ENCODE measurements at regions not wholly inside any gene's neighbourhood (a gene's known extent, or its start where the extent isn't known, plus 50 kb on each side); places are given as distances from the start of the nearest gene placed in this dataset.
"Not testable (repeated sequence)": the region's sequence is repeated elsewhere in the genome, so short reads cannot be mapped to it uniquely, and the experiment has no call there.

DNA sequence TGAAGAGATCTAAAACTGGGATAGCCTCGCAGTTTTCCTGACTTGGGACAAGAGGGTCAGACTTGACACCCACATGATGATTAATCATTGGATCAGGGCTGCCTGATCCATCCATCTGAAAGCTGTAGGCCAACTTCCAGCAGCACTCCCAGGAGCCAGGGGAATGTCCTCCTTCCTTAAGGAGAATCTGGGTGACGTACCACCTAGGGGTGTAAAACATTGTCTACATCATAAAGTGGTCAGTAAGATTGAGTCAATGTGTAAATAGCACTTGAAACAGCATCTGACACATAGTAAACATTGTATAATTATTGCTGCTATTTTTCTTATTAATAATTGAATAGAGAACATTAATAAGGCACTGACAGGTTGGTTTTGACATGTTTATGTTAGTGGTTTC is 392.8 kb downstream of the JRKL start:
- DNase-seq = no peak

DNA sequence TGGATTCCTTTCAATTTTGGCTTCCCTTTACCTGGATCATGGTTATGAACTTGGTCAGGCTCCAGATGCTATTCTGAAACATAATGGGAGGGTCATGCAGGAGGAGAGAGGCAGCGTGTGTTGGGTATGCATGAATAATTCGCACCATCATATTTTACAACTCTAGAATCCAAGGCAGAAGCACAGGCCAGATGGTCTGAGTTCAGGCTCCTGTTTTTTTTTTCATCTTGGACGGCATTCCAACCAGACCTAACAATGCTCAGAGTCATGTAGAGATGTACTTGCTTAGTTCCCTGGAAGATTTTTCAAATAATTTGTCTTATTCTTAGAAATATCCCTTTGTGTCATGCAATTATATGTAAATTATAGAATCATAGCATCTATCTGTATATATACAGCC is 393.5 kb downstream of the JRKL start:
- no peak for DNase-seq

DNA sequence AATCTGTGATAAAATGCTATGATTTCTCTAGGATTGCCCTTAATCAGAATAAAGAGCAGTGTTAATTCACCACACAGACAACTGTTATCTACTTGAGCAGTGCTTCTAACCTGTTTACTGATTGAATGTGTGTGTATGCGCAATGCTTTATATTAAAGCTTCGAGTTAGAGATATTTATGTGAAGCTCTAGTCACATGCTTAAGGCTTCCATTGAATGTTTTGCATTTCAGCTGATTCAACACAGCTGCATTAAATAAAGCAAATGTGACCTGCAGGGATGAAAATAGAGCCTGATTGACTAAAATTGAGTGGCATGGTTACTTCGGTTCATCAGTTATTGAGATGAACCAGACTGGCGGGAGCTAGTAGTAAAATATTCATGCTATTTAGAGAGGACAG is 395.3 kb downstream of the JRKL start:
- no peak for DNase-seq

DNA sequence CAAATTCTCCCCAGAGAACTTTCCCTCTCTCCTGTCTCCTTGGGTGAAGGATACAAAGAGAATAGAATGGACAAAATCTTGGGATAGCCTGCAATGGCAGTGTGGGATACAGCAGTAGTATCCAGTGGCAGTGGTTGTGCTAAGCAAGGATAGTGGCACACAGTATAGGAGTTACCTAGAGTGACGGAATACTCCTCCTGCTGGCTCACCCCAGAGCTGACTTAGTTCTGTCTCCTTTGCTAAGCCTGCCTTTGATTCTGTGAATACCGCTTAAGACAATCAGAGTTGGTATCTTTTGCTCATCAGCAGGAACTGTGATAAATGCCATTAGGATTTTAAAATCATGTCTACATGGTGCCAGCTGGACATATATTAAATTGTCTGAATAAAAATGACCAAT is 404.3 kb downstream of the JRKL start:
- DNase-seq = no peak

DNA sequence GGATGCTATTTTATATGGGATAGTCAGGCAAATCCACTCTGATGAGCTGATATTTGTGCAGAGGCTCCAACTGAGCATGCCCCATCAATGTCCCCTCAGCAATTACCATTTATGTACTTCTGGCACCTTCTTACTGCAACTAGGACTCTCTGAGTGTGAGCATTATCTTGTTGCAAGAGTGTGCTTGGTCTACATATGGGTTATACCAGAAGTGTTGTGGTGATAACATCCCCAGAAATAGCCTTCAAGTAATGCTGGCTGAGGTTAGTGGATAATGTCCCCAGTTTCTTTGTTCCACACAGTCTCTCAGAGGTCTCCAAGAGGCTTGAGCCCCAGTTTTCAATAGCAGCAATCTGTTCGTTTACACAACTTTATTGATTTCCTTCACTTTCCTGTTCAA is 408.6 kb downstream of the JRKL start:
- no peak for DNase-seq

DNA sequence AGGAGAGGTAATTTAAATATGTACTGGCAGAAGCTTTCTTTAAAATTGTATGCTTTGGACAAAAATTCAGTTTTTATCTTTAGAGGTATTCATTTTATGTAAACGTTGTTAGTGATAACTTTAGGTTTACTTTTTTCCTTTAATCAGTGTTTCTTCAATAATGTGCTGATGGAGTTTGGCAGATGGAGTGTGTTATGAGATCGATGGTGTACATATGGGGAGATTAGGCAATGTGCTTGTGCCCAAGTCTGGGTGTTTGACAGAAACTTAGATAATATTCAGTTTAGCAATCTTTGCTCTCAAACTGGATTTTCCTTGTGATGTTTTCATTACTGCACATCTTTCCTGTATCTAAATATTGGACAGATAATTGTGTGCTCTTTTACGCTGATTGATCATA is 425.4 kb downstream of the JRKL start:
- DNase-seq = no peak

DNA sequence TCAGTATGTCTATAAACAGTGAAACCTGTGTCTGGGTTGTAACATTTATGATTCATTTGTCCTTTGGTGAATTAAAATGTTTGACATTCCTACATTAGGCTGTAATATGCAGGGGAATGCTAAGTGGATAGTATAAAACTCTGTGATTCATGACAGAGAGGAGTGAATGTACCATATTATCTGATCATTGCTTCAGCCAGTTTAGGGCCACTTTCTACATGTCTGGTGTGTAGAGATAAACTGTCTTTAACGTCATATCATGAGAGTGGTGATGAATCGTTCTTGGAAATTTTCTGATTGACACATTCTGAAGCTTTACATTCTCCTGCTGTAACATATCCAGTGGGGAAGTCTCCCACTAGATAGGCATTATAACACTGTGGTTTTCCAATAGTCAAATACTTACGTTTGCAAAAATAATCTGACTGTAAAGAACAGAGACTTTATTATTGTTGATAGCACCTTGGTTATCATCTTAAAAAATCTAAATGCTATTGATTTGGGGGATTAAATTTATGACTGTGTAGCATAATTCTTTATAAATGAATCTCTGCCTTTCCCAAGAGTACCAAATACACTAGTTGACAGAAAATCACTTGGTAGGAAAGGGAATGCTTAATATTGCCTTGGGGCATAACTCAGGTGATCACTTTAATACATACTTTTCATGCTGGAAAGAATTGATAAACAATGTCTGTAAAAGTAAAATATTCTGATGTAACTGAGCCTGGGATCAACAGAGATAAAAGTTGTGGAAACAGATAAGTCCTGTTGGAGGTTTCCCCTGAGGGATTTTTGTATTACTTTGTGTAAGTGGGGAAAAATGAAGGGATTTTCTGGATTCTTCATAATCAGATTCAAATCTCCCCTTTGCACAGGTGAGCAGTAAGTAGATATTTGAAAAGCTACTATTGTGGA is 427.9 kb downstream of the JRKL start:
- DNase-seq = no peak

DNA sequence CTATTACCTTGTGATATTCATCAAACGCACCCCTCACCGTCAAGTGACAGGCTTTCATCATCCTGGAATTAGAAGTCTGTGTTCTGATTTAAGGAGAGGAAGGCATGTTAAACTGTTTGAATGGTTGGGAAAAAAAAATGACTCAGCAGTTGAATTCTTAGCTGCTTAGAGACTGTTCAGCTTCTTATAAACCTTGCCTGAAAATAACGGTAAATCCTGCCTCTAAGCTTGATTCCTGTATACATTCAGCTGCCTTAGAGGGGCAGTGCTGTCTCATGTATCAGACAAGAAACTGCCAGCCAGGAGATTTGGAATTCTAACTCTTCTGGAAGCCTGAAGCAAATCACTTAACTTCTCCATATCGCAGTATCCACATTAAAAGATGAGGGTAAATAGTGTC is 437.4 kb downstream of the JRKL start:
- no peak for DNase-seq

DNA sequence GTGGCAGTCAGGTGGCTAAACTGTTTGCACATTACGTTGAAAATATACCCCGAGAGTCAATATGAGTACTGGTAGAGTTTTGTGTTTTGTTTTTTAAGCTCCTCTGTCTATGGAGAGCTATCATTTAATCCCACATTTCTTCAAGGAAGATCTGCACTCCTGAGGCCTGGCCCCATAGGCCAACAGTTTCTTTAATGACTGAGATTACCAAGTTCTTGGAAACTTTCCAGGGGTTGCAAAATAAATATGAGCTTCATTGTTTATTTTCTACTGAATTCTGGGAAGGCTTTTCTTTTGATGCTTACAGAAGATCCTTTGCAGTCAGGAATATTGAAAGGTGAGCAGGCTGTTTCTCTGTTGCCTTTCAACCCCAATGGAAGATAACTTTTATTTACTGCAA is 452.0 kb downstream of the JRKL start:
- no peak for DNase-seq

DNA sequence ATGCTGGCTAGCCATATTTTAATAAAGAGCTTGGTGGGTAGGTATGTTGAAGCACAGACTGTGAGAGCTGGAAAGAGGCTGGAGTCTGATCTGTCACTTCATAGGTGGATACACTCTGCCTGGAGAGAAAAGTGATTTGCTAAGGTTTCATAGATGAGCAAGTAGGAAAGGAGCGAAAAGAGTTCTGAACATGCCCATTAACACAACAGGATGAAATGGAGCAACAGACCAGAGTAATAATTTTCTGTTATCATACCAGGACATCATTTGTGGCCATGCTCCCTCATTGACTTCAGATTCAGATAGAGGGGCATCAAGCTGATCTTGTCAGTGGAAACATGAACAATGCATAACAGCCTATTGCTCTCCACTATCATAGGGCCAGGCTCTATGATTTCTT is 452.9 kb downstream of the JRKL start:
- DNase-seq = no peak

DNA sequence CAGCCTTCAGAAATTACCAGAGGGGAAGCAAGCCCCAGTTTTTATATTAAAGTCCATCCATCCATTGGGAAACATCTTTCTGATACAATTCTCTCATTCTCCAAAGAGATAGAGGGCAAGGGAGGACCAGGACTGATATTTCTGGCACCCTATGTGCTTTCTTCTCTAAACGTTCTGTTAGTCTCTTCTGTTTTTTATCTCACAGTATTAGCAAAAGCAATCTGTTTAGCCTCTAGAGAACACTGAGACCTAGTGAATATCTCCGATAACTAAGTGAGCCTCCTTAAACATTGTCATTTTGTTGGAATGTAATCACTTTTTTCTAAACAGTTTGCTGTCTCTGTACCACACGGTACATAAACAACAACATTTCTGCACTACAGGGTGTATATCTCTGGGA is 464.6 kb downstream of the JRKL start:
- DNase-seq = no peak

DNA sequence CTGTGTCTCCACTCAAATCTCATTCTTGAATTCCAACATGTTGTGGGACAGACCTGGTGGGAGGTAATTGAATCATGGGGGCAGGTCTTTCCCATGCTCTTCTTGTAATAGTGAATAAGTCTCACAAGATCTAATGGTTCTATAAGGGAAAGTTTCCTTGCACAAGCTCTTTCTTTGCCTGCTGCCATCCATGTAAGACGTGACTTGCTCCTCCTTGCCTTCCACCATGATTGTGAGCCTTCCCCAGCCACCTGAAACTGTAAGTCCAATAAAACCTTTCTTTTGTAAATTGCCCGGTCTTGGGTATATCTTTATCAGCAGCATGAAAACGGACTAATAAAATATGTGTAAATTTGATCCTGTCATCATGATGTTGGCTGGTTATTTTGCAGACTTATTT is 471.9 kb downstream of the JRKL start:
- not testable (repeated sequence) for DNase-seq

DNA sequence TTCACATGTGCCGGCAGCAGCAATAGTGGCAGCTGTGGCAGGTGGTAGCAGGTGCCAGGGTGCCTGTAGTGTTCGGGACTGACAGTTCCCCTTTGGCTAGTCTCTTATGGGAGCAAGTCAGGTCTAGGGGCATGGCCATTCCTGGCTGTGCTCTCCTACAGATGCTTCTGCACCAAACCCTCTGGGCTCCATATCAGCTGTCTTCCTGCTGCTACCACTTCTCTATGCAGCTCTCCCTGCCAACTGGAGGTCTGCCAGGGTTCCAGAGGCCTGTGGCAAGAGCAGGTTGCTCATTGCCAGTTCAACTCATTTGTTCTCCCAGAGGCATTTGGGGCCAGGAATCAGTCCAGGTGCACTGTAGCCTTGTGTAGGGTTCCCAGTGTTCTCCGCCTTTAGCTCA is 473.7 kb downstream of the JRKL start:
- DNase-seq = no peak

DNA sequence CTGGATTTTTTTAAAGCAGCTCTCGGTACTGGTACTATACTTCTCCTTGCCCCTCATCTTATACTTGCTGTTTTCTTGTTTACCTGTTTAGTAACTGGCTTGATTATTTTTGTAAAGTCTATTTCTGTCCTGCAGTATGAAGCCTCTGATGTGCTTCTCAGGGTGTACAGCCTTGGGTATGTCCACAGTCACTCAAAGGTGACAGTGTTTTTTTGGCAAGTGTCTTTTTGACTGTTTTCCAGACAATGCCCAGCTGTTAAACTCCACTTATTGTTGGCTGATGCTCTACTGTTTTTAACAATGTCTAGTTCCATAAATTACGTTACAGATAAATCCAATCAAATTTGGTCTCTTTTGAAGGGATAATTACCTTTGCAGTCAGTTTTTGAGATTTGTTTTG is 475.2 kb downstream of the JRKL start:
- no peak for DNase-seq

DNA sequence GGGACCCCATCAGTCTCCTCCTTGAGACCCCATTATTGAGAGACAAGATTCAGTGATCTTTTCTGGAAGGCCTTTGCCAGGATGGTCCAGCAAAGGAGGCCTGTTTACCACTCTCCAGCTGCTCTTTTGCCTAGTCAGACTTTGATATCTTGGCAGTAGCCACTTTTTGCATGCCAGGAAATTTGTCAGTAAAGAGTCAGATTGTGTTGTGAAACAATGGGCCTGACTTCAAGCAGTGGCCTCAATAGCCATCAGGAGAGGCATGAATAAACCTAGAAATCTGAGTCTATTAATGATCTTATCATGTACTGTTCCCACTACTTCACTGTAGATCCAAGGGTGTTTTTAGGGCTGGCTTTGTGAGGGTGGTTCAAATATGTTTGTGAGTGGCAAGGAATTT is 479.4 kb downstream of the JRKL start:
- no peak for DNase-seq

DNA sequence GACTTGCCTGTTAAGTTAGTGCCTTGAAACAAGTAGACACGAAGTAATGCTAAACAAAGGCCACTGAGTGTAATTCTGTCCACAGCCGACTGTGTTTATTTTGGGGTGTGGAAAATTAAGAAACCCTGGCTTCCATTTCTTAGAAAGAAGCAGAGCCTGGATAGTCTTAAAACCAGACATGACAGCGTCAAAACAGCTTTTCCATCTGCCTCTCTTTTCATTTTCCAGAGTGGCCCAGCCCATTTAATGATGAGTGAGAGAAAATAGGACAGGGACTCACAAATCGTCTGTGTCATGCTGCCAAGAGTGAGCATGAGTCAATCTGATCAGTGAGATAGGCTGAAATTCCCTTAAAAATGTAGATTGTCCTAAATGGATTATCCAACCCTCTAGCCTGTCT is 485.9 kb downstream of the JRKL start:
- peak; percentile 0 for DNase-seq

DNA sequence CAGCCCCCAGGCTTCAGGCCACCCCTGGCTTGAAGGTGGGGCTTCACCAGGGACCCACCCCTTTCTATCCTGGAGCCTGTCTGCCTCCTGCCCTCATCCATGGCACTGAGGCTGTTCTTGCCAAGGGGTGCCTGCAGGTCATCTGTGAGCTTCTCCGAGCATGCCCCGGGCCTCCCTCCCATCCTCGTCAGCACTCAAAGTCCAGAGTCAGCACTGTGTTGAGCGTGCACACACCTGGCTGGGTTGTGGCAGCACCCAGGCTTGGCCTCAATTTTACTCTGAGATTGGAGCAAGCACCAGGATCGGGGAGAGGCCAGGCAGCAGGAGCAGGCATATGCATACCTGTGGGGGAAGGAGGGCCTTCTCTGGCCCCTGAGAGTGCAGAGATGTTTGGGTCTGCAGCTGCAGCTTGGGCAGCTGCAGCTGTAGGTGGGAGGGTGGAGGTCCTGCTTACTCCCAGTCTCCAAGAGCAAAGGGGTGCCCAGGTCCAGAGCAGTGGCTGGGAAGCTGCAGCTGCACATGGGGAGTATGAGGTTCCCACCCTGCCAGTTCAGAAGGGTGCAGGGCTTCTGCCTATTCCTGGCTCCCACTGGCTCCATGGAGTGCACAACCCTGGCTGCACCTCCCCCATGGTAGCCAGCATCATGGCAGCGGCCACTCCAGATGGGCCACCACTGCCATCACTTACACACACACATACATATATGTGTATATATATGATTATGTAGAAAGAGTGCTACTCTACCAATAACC is 488.7 kb downstream of the JRKL start:
- DNase-seq = no peak

DNA sequence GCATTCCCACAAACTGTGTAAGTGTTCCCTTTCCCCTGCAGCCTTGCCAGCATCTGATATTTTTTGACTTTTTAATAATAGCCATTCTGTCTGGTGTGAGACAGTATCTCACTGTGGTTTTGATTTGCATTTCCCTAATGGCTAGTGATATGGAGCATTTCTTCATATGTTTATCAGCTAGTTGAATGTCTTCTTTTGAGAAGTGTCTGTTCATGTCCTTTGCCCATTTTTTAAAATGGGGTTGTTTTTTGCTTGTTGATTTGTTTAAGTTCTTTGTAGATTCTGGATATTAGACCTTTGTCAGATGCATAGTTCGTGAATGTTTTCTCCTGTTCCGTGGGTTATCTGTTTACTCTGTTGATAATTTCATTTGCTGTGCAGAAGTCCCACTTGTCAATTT is 492.8 kb downstream of the JRKL start:
- DNase-seq = not testable (repeated sequence)

DNA sequence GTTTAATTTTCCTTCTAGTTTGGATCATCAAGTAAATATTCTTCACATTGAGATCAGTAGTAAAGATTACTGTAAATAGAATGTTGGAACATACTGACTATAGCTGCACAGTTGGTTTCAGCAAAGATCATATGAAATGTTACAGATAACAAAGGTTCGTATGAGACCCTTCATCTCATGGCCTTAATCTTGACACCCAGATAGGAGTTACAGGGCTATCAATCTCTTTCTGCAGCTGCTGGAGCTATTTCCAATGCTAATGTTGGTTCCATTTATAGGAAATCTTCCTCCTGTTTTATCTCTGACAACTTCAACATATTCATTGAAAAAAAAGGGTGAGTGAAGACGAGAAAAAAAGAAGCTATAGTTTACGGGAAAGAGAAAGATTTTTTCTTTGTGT is 495.6 kb downstream of the JRKL start:
- no peak for DNase-seq

DNA sequence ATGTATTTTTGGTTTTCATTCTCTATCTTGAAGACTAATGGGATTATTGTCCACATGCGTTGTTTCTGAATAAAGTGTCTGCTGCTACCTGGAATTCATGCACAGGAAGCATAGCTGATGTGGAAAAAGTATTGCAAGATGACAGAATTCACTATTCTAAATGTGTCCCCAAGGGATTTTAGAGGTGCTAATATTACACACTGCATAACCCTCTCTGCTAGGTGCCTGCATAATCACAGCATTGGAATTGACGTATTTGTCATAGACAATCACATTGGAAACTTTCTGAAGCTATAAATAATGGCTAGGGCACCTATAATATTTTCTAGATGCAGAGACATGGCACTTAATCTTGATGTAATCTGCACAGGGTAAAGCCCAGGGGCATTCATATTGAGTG is 496.1 kb downstream of the JRKL start:
- no peak for DNase-seq

DNA sequence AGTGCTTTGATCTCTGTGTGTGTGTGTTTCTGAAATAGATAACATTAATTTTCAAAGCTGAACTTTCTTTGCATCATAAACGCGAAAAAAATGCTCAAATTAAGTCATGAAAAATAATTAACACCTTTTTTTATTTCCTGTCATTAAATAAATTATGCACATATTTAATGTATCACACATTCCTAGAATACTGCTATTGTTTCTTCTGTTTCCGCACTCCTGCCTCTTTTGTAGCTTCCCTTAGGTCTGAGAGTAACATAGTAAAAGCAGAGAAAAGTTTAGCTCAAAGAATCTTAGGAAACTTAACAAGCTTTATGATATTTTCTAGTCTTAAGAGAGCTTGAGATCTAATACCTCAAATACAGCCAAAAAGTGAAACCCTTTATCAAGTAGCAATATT is 504.2 kb downstream of the JRKL start:
- no peak for DNase-seq

DNA sequence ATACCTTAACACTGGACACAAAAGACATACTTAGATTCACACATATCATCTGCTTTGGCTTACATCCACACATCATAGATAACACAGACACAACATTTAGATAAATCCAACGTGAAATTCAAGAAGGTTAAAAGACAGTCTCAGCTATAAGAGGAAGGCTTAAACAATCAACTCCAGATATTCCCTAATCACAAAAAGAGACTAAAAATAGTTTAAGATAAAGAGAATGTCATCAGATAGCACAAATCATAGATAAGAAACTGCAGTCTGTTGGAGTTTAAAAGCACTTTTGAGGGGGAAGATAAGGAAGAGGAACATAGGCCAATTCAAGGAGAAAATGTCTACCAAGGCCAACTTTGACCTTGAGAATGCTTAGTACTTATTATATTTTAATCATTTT is 504.8 kb downstream of the JRKL start:
- no peak for DNase-seq

DNA sequence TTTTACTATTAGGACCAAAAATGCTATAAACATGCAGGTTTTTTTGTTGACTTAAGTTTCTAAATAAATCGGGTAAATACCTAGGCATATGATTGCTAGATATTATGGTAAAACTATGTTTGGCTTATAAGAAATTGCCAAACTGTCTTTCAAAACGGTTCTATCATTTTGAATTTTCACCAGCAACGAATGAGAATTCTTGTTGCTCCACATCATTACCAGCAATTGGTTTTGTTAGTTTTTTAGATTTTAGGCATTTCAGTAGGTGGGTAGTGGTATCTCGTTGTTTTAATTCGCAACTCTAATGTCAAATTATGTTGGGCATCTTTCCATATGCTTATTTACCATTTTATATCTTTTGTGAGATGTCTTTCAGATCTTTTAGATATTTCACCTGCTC is 510.2 kb downstream of the JRKL start:
- DNase-seq = no peak

DNA sequence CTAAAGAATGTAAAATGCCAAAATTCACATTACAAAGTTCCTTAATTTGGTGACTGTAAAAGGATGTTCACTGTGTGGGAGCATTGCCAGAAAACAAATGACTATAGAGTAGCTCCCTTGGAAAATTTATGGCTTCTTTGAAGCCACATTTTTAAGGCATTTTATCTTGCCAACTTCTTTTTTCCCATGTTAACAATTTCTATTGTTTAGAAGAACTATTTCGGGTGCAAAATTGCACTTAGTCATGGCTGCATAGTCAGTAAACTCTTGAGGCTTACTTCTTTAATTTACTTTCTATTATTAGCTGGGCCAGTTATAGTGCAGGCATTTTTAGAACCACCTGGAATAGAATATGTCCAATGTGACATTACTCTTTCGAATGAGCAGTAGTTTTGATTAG is 515.3 kb downstream of the JRKL start:
- DNase-seq = no peak
